Karpas-422 (cell line): ENCODE measurements at regions not wholly inside any gene's neighbourhood (a gene's known extent, or its start where the extent isn't known, plus 50 kb on each side); places are given as distances from the start of the nearest gene placed in this dataset.

Experiments
- DNase-seq: peaks from one replicate; pipeline ENCODE4 v3.0.0-alpha.2; 2015
- H2AFZ ChIP-seq: fragments of 200-600 bp; sonication (generic); 2 replicates; pipeline ENCODE4 v1.6.1; 2014; ENCODE audit warnings: antibody characterized with exemption, low read length, mixed read lengths
- H3K27ac ChIP-seq: fragments of 200-600 bp; sonication (generic); 2 replicates; pipeline ENCODE4 v1.5.1; 2014; ENCODE audit warnings: mild to moderate bottlenecking, low read length, moderate library complexity
- H3K27me3 ChIP-seq: fragments of 200-600 bp; sonication (generic); 2 replicates; pipeline ENCODE4 v1.6.1; 2014; ENCODE audit warnings: low read length, mixed read lengths
- H3K36me3 ChIP-seq: fragments of 200-600 bp; sonication (generic); 2 replicates; pipeline ENCODE4 v1.6.1; 2014; ENCODE audit warnings: low read length, mixed read lengths; ENCODE audit not compliant: insufficient read depth
- H3K4me1 ChIP-seq: fragments of 200-600 bp; sonication (generic); 2 replicates; pipeline ENCODE4 v1.6.1; 2014; ENCODE audit warnings: mild to moderate bottlenecking, low read length, mixed read lengths
- H3K4me2 ChIP-seq: fragments of 200-600 bp; sonication (generic); 2 replicates; pipeline ENCODE4 v1.6.1; 2014; ENCODE audit warnings: low read length, low read depth, mild to moderate bottlenecking; ENCODE audit not compliant: poor library complexity, severe bottlenecking
- H3K4me3 ChIP-seq: fragments of 200-600 bp; sonication (generic); 2 replicates; pipeline ENCODE4 v1.5.1; 2014; ENCODE audit warnings: mild to moderate bottlenecking, antibody characterized with exemption, low read length, mixed read lengths
- H3K79me2 ChIP-seq: fragments of 200-600 bp; sonication (generic); 2 replicates; pipeline ENCODE4 v1.6.1; 2014; ENCODE audit warnings: mild to moderate bottlenecking, low read length, mixed read lengths
- H3K9ac ChIP-seq: fragments of 200-600 bp; sonication (generic); 2 replicates; pipeline ENCODE4 v1.6.0; 2014; ENCODE audit warnings: low read length
- H3K9me2 ChIP-seq: fragments of 200-600 bp; sonication (generic), shearing (Covaris generic); replicated peaks from 2 replicates; pipeline ENCODE4 v1.6.0; 2014; ENCODE audit warnings: mild to moderate bottlenecking, low read length, moderate library complexity; ENCODE audit not compliant: insufficient read depth
- H3K9me3 ChIP-seq: fragments of 300-700, 200-600 bp; sonication (generic); 2 replicates; pipeline ENCODE4 v1.6.1; 2014; ENCODE audit warnings: low read length, mixed read lengths
- H4K20me1 ChIP-seq: fragments of 200-600 bp; sonication (generic); 2 replicates; pipeline ENCODE4 v1.6.1; 2014; ENCODE audit warnings: mild to moderate bottlenecking, antibody characterized with exemption, low read length, low read depth; ENCODE audit not compliant: insufficient read depth

DNA sequence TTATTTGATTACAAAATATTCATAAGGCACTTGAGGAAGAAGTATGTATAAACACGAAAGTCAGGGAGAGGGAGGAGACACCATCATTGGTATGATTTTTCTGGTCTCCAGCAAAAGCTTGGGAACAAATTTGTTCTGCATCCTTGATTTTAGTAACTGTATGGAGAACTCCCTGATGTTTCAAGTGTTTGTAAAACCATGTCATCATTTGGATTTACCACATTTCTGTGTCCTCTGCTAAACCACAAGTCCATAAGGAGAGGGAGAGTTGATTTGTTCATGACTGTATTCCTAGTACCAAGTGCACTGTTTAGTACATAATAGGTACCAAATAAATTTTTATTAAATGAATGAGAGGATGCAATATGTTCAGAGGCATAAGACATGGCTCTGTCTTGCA, 181.1 kb downstream of the BTG1 start:
- no peak overlapping the region for H3K4me3 ChIP-seq
- H3K4me2 ChIP-seq, result no peak overlapping the region
- H2AFZ ChIP-seq, result no peak overlapping the region
- no peaks in the 10 kb centered on the region for H3K27me3 ChIP-seq
- H4K20me1 ChIP-seq, result no peaks in the 10 kb centered on the region
- DNase-seq, result no peak
- no peaks in the 10 kb centered on the region for H3K9me3 ChIP-seq
- no peaks in the 10 kb centered on the region for H3K79me2 ChIP-seq
- H3K36me3 ChIP-seq, result no peaks in the 10 kb centered on the region
- no peaks in the 10 kb centered on the region for H3K9me2 ChIP-seq
- no peak overlapping the region for H3K9ac ChIP-seq
- no peaks in the 10 kb centered on the region for H3K4me1 ChIP-seq
- no peak overlapping the region for H3K27ac ChIP-seq

DNA sequence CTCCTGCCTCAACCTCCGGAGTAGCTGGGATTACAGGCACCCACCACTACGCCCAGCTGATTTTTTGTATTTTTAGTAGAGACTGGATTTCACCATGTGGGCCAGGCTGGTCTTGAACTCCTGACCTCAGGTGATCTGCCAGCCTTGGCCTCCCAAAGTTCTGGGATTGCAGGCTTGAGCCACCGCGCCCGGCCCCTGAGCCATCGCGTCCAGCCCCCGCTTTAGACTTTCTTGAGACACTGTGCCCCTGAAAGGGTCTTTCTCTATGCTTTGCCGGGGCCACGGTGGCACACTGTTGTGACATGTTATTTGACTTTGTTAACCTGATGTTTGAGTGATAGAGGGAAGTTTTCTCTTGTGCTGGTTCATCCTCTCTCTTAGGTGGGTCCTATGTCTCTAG, 186.4 kb downstream of the BTG1 start:
- H3K9me2 ChIP-seq, result no peaks in the 10 kb centered on the region
- no peak overlapping the region for H3K27ac ChIP-seq
- DNase-seq, result no peak
- H3K9ac ChIP-seq, result no peak overlapping the region
- no peaks in the 10 kb centered on the region for H4K20me1 ChIP-seq
- no peaks in the 10 kb centered on the region for H3K4me1 ChIP-seq
- H3K9me3 ChIP-seq, result no peaks in the 10 kb centered on the region
- H3K4me3 ChIP-seq, result no peak overlapping the region
- H3K79me2 ChIP-seq, result no peaks in the 10 kb centered on the region
- H2AFZ ChIP-seq, result no peak overlapping the region
- no peak overlapping the region for H3K4me2 ChIP-seq
- no peaks in the 10 kb centered on the region for H3K27me3 ChIP-seq
- no peaks in the 10 kb centered on the region for H3K36me3 ChIP-seq

DNA sequence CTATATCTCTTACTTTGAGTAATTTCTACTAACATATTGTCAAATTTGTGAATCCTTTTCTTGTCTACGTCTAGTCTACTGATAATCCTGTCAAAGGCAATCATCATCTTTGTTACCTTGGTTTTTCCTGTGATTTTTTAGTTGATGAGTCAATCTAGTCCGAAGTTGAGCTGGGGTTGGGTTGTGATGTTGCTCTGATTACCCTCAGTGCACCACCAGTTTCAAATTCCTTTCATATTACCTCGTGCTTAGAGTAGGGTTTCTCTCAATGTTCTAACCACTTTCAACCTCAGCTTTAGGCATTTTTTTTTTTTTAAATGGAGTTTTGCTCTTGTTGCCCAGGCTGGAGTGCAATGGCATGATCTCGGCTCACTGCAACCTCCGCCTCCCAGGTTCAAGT, 186.8 kb downstream of the BTG1 start:
- Histone ChIP-seq H3K9me2 (no peaks in the 10 kb centered on the region), H3K9me3 (no peaks in the 10 kb centered on the region), H3K27me3 (no peaks in the 10 kb centered on the region), H3K4me2 (no peak overlapping the region), H4K20me1 (no peaks in the 10 kb centered on the region), H3K27ac (no peak overlapping the region), H2AFZ (no peak overlapping the region), H3K79me2 (no peaks in the 10 kb centered on the region), H3K36me3 (no peaks in the 10 kb centered on the region), H3K9ac (no peak overlapping the region), H3K4me1 (no peaks in the 10 kb centered on the region), H3K4me3 (no peak overlapping the region)
- no peak for DNase-seq

- DNase-seq, result no peak
- no peaks in the 10 kb centered on the region for H3K9me3 ChIP-seq
- H3K9me2 ChIP-seq, result no peaks in the 10 kb centered on the region
- no peak overlapping the region for H3K27ac ChIP-seq
- no peaks in the 10 kb centered on the region for H3K79me2 ChIP-seq
- H4K20me1 ChIP-seq, result no peaks in the 10 kb centered on the region
- H3K36me3 ChIP-seq, result no peaks in the 10 kb centered on the region
- no peaks in the 10 kb centered on the region for H3K4me1 ChIP-seq
- H3K4me3 ChIP-seq, result no peak overlapping the region
- H3K4me2 ChIP-seq, result no peak overlapping the region
- H3K27me3 ChIP-seq, result no peaks in the 10 kb centered on the region
- no peak overlapping the region for H3K9ac ChIP-seq
- H2AFZ ChIP-seq, result no peak overlapping the region
Observed at GRCh38 chr12:91954747-91955146, 190.9 kb downstream of the BTG1 start.

DNA sequence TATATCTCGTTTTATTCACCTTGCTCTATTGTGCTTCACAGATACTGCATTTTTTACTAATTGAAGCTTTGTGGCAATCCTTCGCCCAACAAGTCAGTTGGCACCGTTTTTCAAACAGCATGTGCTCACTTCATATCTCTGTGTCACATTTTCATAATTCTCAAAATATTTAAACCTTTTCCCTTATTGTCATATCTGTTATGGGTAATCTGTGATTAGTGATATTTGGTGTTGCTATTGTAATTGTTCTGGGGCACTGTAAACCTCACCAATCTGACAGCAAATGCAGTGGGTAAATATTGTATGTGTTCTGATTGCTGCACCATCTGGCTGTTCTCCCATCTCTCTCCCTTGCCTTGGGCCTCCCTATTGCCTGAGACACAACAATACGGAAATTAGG, 191.3 kb downstream of the BTG1 start:
- Histone ChIP-seq H2AFZ (no peak overlapping the region), H3K4me2 (no peak overlapping the region), H3K9me2 (no peaks in the 10 kb centered on the region), H3K36me3 (no peaks in the 10 kb centered on the region), H3K9me3 (no peaks in the 10 kb centered on the region), H3K4me1 (no peaks in the 10 kb centered on the region), H3K9ac (no peak overlapping the region), H3K27ac (no peak overlapping the region), H3K79me2 (no peaks in the 10 kb centered on the region), H3K4me3 (no peak overlapping the region), H3K27me3 (no peaks in the 10 kb centered on the region), H4K20me1 (no peaks in the 10 kb centered on the region)
- DNase-seq, result no peak

- Histone ChIP-seq H3K27me3 (0 out of 2 replicates have a peak, but pooled peaks cover under 1% of the 10 kb centered on the region), H3K36me3 (no peaks in the 10 kb centered on the region), H3K4me1 (no peaks in the 10 kb centered on the region), H3K27ac (no peak overlapping the region), H2AFZ (no peak overlapping the region), H3K79me2 (no peaks in the 10 kb centered on the region), H3K9me3 (no peaks in the 10 kb centered on the region), H4K20me1 (no peaks in the 10 kb centered on the region), H3K9ac (no peak overlapping the region), H3K4me2 (no peak overlapping the region), H3K9me2 (no peaks in the 10 kb centered on the region), H3K4me3 (no peak overlapping the region)
- no peak for DNase-seq
Observed at GRCh38 chr12:91952916-91953315, 192.7 kb downstream of the BTG1 start.

- 0 out of 2 replicates have a peak, but pooled peaks cover 2% of the 10 kb centered on the region for H3K27me3 ChIP-seq
- no peak overlapping the region for H3K4me3 ChIP-seq
- no peaks in the 10 kb centered on the region for H3K36me3 ChIP-seq
- no peaks in the 10 kb centered on the region for H3K9me2 ChIP-seq
- H2AFZ ChIP-seq, result no peak overlapping the region
- no peak overlapping the region for H3K4me2 ChIP-seq
- no peaks in the 10 kb centered on the region for H3K9me3 ChIP-seq
- DNase-seq, result no peak
- no peak overlapping the region for H3K9ac ChIP-seq
- no peaks in the 10 kb centered on the region for H3K79me2 ChIP-seq
- no peaks in the 10 kb centered on the region for H4K20me1 ChIP-seq
- H3K27ac ChIP-seq, result no peak overlapping the region
- no peaks in the 10 kb centered on the region for H3K4me1 ChIP-seq
Observed at GRCh38 chr12:91951571-91951970, 194.1 kb downstream of the BTG1 start.

DNA sequence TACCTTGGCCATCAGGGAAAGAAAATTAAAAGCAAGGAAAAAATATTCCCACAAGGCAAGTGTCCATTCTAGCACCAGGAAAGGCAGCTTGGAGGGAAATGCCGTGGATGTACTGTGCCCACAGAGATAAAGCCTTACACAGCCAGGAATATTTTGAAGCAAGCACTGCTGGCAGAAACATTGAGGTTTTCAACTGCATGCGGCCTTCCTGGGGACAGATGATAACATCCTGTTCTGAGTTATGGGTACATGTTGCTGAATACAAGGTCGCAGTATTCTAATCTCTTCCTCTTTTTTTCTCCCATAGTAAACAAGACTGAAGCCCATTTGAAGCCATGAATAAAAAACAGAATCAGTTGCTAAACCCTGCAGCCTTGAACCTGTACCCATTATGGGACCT, 197.1 kb downstream of the BTG1 start:
- Histone ChIP-seq H3K4me2 (no peak overlapping the region), H2AFZ (no peak overlapping the region), H3K4me1 (no peaks in the 10 kb centered on the region), H4K20me1 (no peaks in the 10 kb centered on the region), H3K4me3 (no peak overlapping the region), H3K79me2 (no peaks in the 10 kb centered on the region), H3K27me3 (0 out of 2 replicates have a peak, but pooled peaks cover 2% of the 10 kb centered on the region), H3K36me3 (no peaks in the 10 kb centered on the region), H3K9ac (no peak overlapping the region), H3K9me3 (no peaks in the 10 kb centered on the region), H3K27ac (no peak overlapping the region), H3K9me2 (no peaks in the 10 kb centered on the region)
- DNase-seq, result no peak

- Histone ChIP-seq H3K9me2 (no peaks in the 10 kb centered on the region), H3K36me3 (no peaks in the 10 kb centered on the region), H4K20me1 (no peaks in the 10 kb centered on the region), H3K9ac (no peak overlapping the region), H3K79me2 (no peaks in the 10 kb centered on the region), H3K4me3 (no peak overlapping the region), H3K4me1 (no peaks in the 10 kb centered on the region), H3K4me2 (no peak overlapping the region), H2AFZ (no peak overlapping the region), H3K27ac (no peak overlapping the region), H3K27me3 (0 out of 2 replicates have a peak, but pooled peaks cover 2% of the 10 kb centered on the region), H3K9me3 (no peaks in the 10 kb centered on the region)
- no peak for DNase-seq
Observed at GRCh38 chr12:91947459-91947858, 198.2 kb downstream of the BTG1 start.
